GM23338 (cell line): ENCODE measurements at regions not wholly inside any gene's neighbourhood (a gene's known extent, or its start where the extent isn't known, plus 50 kb on each side); places are given as distances from the start of the nearest gene placed in this dataset.

Source experiments
- ATAC-seq: fragments of 200-7000 bp; cut with Tn5 transposase; 3 replicates; pipeline ENCODE4 v1.9.1; 2020
- DNase-seq: peaks from one replicate; pipeline ENCODE4 v3.0.0-alpha.2; 2015; ENCODE audit warnings: low spot score
- H2AFZ ChIP-seq: fragments of 200-600 bp; sonication (generic); 2 replicates; pipeline ENCODE4 v1.8.0; 2016; ENCODE audit warnings: antibody characterized with exemption, mild to moderate bottlenecking, moderate library complexity
- H3F3A ChIP-seq: fragments of 200-600 bp; sonication (generic); replicated peaks from 2 replicates; pipeline ENCODE4 v1.8.0; 2017; ENCODE audit warnings: antibody characterized with exemption, mixed run types, low read depth
- H3K27ac ChIP-seq: fragments of 200-600 bp; sonication (generic); 2 replicates; pipeline ENCODE4 v1.6.1; 2016; ENCODE audit warnings: low read depth
- H3K27me3 ChIP-seq: fragments of 200-600 bp; sonication (generic); 2 replicates; pipeline ENCODE4 v1.8.0; 2016; ENCODE audit warnings: mild to moderate bottlenecking, mixed run types, moderate library complexity; ENCODE audit not compliant: insufficient read depth
- H3K36me3 ChIP-seq: fragments of 200-600 bp; sonication (generic); 2 replicates; pipeline ENCODE4 v1.8.0; 2016; ENCODE audit warnings: mild to moderate bottlenecking; ENCODE audit not compliant: insufficient read depth
- H3K4me1 ChIP-seq: fragments of 200-600 bp; sonication (generic); 2 replicates; pipeline ENCODE4 v1.8.0; 2016; ENCODE audit warnings: mild to moderate bottlenecking, moderate library complexity; ENCODE audit not compliant: insufficient read depth
- H3K4me2 ChIP-seq: fragments of 200-600 bp; sonication (generic); 2 replicates; pipeline ENCODE4 v1.7.1; 2017; ENCODE audit warnings: mixed run types
- H3K4me3 ChIP-seq: fragments of 200-600 bp; sonication (generic); 2 replicates; pipeline ENCODE4 v1.6.1; 2016; ENCODE audit warnings: mixed run types
- H3K79me2 ChIP-seq: fragments of 200-600 bp; sonication (generic); replicated peaks from 2 replicates; pipeline ENCODE4 v1.8.0; 2017; ENCODE audit warnings: mild to moderate bottlenecking; ENCODE audit not compliant: insufficient read depth
- H3K9me2 ChIP-seq: fragments of 200-600 bp; sonication (generic); 2 replicates; pipeline ENCODE4 v1.8.0; 2017; ENCODE audit not compliant: insufficient read depth
- H4K20me1 ChIP-seq: fragments of 200-600 bp; sonication (generic); replicated peaks from 2 replicates; pipeline ENCODE4 v1.8.0; 2017; ENCODE audit warnings: mild to moderate bottlenecking; ENCODE audit not compliant: insufficient read depth
- H3K27ac Mint-ChIP-seq: 2 replicates; pipeline ENCODE4 v1.8.0; 2020; ENCODE audit warnings: inconsistent platforms, mild to moderate bottlenecking, moderate library complexity, mixed read lengths
- H3K27me3 Mint-ChIP-seq: 3 replicates; pipeline ENCODE4 v1.8.0; 2022; ENCODE audit warnings: low read depth, mild to moderate bottlenecking, moderate library complexity, mixed read lengths, inconsistent platforms; ENCODE audit not compliant: insufficient read depth, poor library complexity
- H3K36me3 Mint-ChIP-seq: 3 replicates; pipeline ENCODE4 v1.8.0; 2021; ENCODE audit warnings: low read depth, mild to moderate bottlenecking, inconsistent platforms, moderate library complexity, mixed read lengths
- H3K4me1 Mint-ChIP-seq: 3 replicates; pipeline ENCODE4 v1.8.0; 2020; ENCODE audit warnings: mild to moderate bottlenecking, inconsistent platforms, mixed read lengths
- H3K4me3 Mint-ChIP-seq: 3 replicates; pipeline ENCODE4 v1.8.0; 2021; ENCODE audit warnings: moderate library complexity, mild to moderate bottlenecking, inconsistent platforms, mixed read lengths
- H3K9me3 Mint-ChIP-seq: 3 replicates; pipeline ENCODE4 v1.8.0; 2020; ENCODE audit warnings: moderate library complexity, mild to moderate bottlenecking, inconsistent platforms, mixed read lengths
- CREB1 ChIP-seq: fragments of 250-450 bp; sonication (Bioruptor Pico); IDR thresholded peaks from 2 replicates; pipeline ENCODE4 v1.5.0; 2020; ENCODE audit warnings: low read depth, mild to moderate bottlenecking, moderate library complexity
- EZH2 ChIP-seq: fragments of 200-600 bp; sonication (generic); IDR thresholded peaks from one replicate; pipeline ENCODE4 v1.8.0; 2017; ENCODE audit warnings: antibody characterized with exemption, mild to moderate bottlenecking, low read depth; ENCODE audit not compliant: unreplicated experiment
- EZH2phosphoT487 ChIP-seq: fragments of 200-600 bp; sonication (generic); IDR thresholded peaks from one replicate; pipeline ENCODE4 v1.8.1; 2018; ENCODE audit warnings: antibody characterized with exemption; ENCODE audit not compliant: unreplicated experiment
- JUNB ChIP-seq: IDR thresholded peaks from one replicate; pipeline ENCODE4 v1.6.1; 2016; ENCODE audit warnings: antibody characterized with exemption; ENCODE audit not compliant: unreplicated experiment
- NANOG ChIP-seq: IDR thresholded peaks from 2 replicates; pipeline ENCODE4 v1.6.1; 2016; ENCODE audit warnings: antibody characterized with exemption, borderline replicate concordance
- POLR2AphosphoS5 ChIP-seq: IDR thresholded peaks from 2 replicates; pipeline ENCODE4 v1.6.1; 2016; ENCODE audit warnings: antibody characterized with exemption, low read depth
- STAT1 ChIP-seq: IDR thresholded peaks from one replicate; pipeline ENCODE4 v1.6.1; 2016; ENCODE audit warnings: antibody characterized with exemption; ENCODE audit not compliant: unreplicated experiment
- ZNF114 ChIP-seq: fragments of 250-450 bp; sonication (Bioruptor Pico); IDR thresholded peaks from 2 replicates; pipeline ENCODE4 v1.5.0; 2020; ENCODE audit warnings: mild to moderate bottlenecking, moderate library complexity
- ZNF331 ChIP-seq: fragments of 250-450 bp; sonication (Bioruptor Pico); IDR thresholded peaks from 2 replicates; pipeline ENCODE4 v1.5.0; 2020; ENCODE audit warnings: low read depth, mild to moderate bottlenecking, moderate library complexity
- TF ChIP-seq, protein P1 (sequence below): fragments of 250-450 bp; sonication (Bioruptor Pico); IDR thresholded peaks from 2 replicates; pipeline ENCODE4 v1.5.0; 2020; ENCODE audit warnings: mild to moderate bottlenecking, moderate library complexity
- TF ChIP-seq, protein P2 (sequence below): IDR thresholded peaks from one replicate; pipeline ENCODE4 v1.6.1; 2018; ENCODE audit warnings: antibody characterized with exemption; ENCODE audit not compliant: unreplicated experiment
- TF ChIP-seq, protein P3 (sequence below): IDR thresholded peaks from 2 replicates; pipeline ENCODE4 v1.6.1; 2016; ENCODE audit warnings: antibody characterized with exemption
- TF ChIP-seq, protein P4 (sequence below), 2 experiments: fragments of 200-600 bp in 1 of 2; sonication (generic) in 1 of 2; conservative IDR thresholded peaks; 2 replicates each; pipeline versions ENCODE4 v1.5.1 to v1.6.1; 2016 to 2017; ENCODE audit warnings: antibody characterized with exemption in 2 of 2, low read depth in 2 of 2, mild to moderate bottlenecking in 2 of 2, moderate library complexity in 1 of 2

DNA sequence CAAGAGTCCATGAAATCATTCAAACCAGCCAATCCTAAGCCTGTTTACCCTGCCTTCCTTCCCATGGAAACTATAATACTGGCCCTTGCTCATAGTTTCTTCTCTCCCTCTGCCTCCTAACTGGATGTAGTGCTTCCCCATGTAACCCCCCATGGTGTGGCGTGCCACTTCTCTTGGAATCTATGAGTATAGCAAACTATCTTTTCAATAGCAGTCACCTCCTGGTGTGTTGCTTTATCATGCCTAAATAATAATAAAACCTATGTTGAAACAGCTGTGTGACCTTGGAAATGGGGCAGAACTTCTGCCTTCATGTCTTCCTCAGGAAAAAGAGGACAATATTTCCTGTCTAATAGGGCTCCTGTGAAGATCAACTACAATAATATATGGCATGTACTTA is 234.8 kb upstream of the EDNRA start:
- H3K27me3 Mint-ChIP-seq, result peaks cover 1% of the 10 kb centered on the region
- no peak overlapping the region for H3K4me3 Mint-ChIP-seq
- H3K79me2 ChIP-seq, result no peaks in the 10 kb centered on the region
- H4K20me1 ChIP-seq, result no peaks in the 10 kb centered on the region
- ATAC-seq, result no peak
- no peak overlapping the region for H2AFZ ChIP-seq
- H3K27ac Mint-ChIP-seq, result no peak overlapping the region
- H3K9me2 ChIP-seq, result no peaks in the 10 kb centered on the region
- H3K36me3 Mint-ChIP-seq, result no peaks in the 10 kb centered on the region
- H3K9me3 Mint-ChIP-seq, result no peaks in the 10 kb centered on the region; the same call in 2 of the 3 replicates
- TF ChIP-seq EZH2phosphoT487 (no peak), POLR2AphosphoS5 (no peak), NANOG (no peak), EZH2 (no peak), ZNF331 (CRISPR knock-in tag) (no peak), ZNF114 (CRISPR knock-in tag) (no peak), STAT1 (no peak), CREB1 (CRISPR knock-in tag) (no peak), JUNB (no peak)
- TF ChIP-seq, protein P1, sequence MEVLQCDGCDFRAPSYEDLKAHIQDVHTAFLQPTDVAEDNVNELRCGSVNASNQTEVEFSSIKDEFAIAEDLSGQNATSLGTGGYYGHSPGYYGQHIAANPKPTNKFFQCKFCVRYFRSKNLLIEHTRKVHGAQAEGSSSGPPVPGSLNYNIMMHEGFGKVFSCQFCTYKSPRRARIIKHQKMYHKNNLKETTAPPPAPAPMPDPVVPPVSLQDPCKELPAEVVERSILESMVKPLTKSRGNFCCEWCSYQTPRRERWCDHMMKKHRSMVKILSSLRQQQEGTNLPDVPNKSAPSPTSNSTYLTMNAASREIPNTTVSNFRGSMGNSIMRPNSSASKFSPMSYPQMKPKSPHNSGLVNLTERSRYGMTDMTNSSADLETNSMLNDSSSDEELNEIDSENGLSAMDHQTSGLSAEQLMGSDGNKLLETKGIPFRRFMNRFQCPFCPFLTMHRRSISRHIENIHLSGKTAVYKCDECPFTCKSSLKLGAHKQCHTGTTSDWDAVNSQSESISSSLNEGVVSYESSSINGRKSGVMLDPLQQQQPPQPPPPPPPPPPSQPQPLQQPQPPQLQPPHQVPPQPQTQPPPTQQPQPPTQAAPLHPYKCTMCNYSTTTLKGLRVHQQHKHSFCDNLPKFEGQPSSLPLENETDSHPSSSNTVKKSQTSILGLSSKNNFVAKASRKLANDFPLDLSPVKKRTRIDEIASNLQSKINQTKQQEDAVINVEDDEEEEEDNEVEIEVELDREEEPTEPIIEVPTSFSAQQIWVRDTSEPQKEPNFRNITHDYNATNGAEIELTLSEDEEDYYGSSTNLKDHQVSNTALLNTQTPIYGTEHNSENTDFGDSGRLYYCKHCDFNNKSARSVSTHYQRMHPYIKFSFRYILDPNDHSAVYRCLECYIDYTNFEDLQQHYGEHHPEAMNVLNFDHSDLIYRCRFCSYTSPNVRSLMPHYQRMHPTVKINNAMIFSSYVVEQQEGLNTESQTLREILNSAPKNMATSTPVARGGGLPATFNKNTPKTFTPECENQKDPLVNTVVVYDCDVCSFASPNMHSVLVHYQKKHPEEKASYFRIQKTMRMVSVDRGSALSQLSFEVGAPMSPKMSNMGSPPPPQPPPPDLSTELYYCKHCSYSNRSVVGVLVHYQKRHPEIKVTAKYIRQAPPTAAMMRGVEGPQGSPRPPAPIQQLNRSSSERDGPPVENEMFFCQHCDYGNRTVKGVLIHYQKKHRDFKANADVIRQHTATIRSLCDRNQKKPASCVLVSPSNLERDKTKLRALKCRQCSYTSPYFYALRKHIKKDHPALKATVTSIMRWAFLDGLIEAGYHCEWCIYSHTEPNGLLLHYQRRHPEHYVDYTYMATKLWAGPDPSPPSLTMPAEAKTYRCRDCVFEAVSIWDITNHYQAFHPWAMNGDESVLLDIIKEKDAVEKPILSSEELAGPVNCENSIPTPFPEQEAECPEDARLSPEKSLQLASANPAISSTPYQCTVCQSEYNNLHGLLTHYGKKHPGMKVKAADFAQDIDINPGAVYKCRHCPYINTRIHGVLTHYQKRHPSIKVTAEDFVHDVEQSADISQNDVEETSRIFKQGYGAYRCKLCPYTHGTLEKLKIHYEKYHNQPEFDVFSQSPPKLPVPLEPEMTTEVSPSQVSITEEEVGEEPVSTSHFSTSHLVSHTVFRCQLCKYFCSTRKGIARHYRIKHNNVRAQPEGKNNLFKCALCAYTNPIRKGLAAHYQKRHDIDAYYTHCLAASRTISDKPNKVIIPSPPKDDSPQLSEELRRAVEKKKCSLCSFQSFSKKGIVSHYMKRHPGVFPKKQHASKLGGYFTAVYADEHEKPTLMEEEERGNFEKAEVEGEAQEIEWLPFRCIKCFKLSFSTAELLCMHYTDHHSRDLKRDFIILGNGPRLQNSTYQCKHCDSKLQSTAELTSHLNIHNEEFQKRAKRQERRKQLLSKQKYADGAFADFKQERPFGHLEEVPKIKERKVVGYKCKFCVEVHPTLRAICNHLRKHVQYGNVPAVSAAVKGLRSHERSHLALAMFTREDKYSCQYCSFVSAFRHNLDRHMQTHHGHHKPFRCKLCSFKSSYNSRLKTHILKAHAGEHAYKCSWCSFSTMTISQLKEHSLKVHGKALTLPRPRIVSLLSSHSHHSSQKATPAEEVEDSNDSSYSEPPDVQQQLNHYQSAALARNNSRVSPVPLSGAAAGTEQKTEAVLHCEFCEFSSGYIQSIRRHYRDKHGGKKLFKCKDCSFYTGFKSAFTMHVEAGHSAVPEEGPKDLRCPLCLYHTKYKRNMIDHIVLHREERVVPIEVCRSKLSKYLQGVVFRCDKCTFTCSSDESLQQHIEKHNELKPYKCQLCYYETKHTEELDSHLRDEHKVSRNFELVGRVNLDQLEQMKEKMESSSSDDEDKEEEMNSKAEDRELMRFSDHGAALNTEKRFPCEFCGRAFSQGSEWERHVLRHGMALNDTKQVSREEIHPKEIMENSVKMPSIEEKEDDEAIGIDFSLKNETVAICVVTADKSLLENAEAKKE (CRISPR knock-in tag), result no peak
- TF ChIP-seq, protein P2, sequence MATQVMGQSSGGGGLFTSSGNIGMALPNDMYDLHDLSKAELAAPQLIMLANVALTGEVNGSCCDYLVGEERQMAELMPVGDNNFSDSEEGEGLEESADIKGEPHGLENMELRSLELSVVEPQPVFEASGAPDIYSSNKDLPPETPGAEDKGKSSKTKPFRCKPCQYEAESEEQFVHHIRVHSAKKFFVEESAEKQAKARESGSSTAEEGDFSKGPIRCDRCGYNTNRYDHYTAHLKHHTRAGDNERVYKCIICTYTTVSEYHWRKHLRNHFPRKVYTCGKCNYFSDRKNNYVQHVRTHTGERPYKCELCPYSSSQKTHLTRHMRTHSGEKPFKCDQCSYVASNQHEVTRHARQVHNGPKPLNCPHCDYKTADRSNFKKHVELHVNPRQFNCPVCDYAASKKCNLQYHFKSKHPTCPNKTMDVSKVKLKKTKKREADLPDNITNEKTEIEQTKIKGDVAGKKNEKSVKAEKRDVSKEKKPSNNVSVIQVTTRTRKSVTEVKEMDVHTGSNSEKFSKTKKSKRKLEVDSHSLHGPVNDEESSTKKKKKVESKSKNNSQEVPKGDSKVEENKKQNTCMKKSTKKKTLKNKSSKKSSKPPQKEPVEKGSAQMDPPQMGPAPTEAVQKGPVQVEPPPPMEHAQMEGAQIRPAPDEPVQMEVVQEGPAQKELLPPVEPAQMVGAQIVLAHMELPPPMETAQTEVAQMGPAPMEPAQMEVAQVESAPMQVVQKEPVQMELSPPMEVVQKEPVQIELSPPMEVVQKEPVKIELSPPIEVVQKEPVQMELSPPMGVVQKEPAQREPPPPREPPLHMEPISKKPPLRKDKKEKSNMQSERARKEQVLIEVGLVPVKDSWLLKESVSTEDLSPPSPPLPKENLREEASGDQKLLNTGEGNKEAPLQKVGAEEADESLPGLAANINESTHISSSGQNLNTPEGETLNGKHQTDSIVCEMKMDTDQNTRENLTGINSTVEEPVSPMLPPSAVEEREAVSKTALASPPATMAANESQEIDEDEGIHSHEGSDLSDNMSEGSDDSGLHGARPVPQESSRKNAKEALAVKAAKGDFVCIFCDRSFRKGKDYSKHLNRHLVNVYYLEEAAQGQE, result no peak
- TF ChIP-seq, protein P3, sequence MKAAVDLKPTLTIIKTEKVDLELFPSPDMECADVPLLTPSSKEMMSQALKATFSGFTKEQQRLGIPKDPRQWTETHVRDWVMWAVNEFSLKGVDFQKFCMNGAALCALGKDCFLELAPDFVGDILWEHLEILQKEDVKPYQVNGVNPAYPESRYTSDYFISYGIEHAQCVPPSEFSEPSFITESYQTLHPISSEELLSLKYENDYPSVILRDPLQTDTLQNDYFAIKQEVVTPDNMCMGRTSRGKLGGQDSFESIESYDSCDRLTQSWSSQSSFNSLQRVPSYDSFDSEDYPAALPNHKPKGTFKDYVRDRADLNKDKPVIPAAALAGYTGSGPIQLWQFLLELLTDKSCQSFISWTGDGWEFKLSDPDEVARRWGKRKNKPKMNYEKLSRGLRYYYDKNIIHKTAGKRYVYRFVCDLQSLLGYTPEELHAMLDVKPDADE, result no peak
- TF ChIP-seq, protein P4, sequence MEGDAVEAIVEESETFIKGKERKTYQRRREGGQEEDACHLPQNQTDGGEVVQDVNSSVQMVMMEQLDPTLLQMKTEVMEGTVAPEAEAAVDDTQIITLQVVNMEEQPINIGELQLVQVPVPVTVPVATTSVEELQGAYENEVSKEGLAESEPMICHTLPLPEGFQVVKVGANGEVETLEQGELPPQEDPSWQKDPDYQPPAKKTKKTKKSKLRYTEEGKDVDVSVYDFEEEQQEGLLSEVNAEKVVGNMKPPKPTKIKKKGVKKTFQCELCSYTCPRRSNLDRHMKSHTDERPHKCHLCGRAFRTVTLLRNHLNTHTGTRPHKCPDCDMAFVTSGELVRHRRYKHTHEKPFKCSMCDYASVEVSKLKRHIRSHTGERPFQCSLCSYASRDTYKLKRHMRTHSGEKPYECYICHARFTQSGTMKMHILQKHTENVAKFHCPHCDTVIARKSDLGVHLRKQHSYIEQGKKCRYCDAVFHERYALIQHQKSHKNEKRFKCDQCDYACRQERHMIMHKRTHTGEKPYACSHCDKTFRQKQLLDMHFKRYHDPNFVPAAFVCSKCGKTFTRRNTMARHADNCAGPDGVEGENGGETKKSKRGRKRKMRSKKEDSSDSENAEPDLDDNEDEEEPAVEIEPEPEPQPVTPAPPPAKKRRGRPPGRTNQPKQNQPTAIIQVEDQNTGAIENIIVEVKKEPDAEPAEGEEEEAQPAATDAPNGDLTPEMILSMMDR (conservative IDR thresholded peaks at IDR 0.05; ENCODE audit: low read depth in 2 of 2), result no peak
- peaks cover 5% of the 10 kb centered on the region; the same call in 2 of the 3 replicates for H3K4me1 Mint-ChIP-seq
- no peaks in the 10 kb centered on the region for H3F3A ChIP-seq
- H3K27ac ChIP-seq, result no peak overlapping the region
- no peaks in the 10 kb centered on the region for H3K36me3 ChIP-seq
- H3K4me2 ChIP-seq, result no peak overlapping the region
- no peaks in the 10 kb centered on the region for H3K27me3 ChIP-seq
- no peak overlapping the region for H3K4me3 ChIP-seq
- DNase-seq, result no peak
- no peaks in the 10 kb centered on the region for H3K4me1 ChIP-seq
